GM23338 (cell line): ENCODE measurements at regions not wholly inside any gene's neighbourhood (a gene's known extent, or its start where the extent isn't known, plus 50 kb on each side); places are given as distances from the start of the nearest gene placed in this dataset.

Source experiments
- ATAC-seq: fragments of 200-7000 bp; cut with Tn5 transposase; 3 replicates; pipeline ENCODE4 v1.9.1; 2020
- DNase-seq: peaks from one replicate; pipeline ENCODE4 v3.0.0-alpha.2; 2015; ENCODE audit warnings: low spot score
- H2AFZ ChIP-seq: fragments of 200-600 bp; sonication (generic); 2 replicates; pipeline ENCODE4 v1.8.0; 2016; ENCODE audit warnings: antibody characterized with exemption, mild to moderate bottlenecking, moderate library complexity
- H3F3A ChIP-seq: fragments of 200-600 bp; sonication (generic); replicated peaks from 2 replicates; pipeline ENCODE4 v1.8.0; 2017; ENCODE audit warnings: antibody characterized with exemption, mixed run types, low read depth
- H3K27ac ChIP-seq: fragments of 200-600 bp; sonication (generic); 2 replicates; pipeline ENCODE4 v1.6.1; 2016; ENCODE audit warnings: low read depth
- H3K27me3 ChIP-seq: fragments of 200-600 bp; sonication (generic); 2 replicates; pipeline ENCODE4 v1.8.0; 2016; ENCODE audit warnings: mild to moderate bottlenecking, mixed run types, moderate library complexity; ENCODE audit not compliant: insufficient read depth
- H3K36me3 ChIP-seq: fragments of 200-600 bp; sonication (generic); 2 replicates; pipeline ENCODE4 v1.8.0; 2016; ENCODE audit warnings: mild to moderate bottlenecking; ENCODE audit not compliant: insufficient read depth
- H3K4me1 ChIP-seq: fragments of 200-600 bp; sonication (generic); 2 replicates; pipeline ENCODE4 v1.8.0; 2016; ENCODE audit warnings: mild to moderate bottlenecking, moderate library complexity; ENCODE audit not compliant: insufficient read depth
- H3K4me2 ChIP-seq: fragments of 200-600 bp; sonication (generic); 2 replicates; pipeline ENCODE4 v1.7.1; 2017; ENCODE audit warnings: mixed run types
- H3K4me3 ChIP-seq: fragments of 200-600 bp; sonication (generic); 2 replicates; pipeline ENCODE4 v1.6.1; 2016; ENCODE audit warnings: mixed run types
- H3K79me2 ChIP-seq: fragments of 200-600 bp; sonication (generic); replicated peaks from 2 replicates; pipeline ENCODE4 v1.8.0; 2017; ENCODE audit warnings: mild to moderate bottlenecking; ENCODE audit not compliant: insufficient read depth
- H3K9me2 ChIP-seq: fragments of 200-600 bp; sonication (generic); 2 replicates; pipeline ENCODE4 v1.8.0; 2017; ENCODE audit not compliant: insufficient read depth
- H4K20me1 ChIP-seq: fragments of 200-600 bp; sonication (generic); replicated peaks from 2 replicates; pipeline ENCODE4 v1.8.0; 2017; ENCODE audit warnings: mild to moderate bottlenecking; ENCODE audit not compliant: insufficient read depth
- H3K27ac Mint-ChIP-seq: 2 replicates; pipeline ENCODE4 v1.8.0; 2020; ENCODE audit warnings: inconsistent platforms, mild to moderate bottlenecking, moderate library complexity, mixed read lengths
- H3K27me3 Mint-ChIP-seq: 3 replicates; pipeline ENCODE4 v1.8.0; 2022; ENCODE audit warnings: low read depth, mild to moderate bottlenecking, moderate library complexity, mixed read lengths, inconsistent platforms; ENCODE audit not compliant: insufficient read depth, poor library complexity
- H3K36me3 Mint-ChIP-seq: 3 replicates; pipeline ENCODE4 v1.8.0; 2021; ENCODE audit warnings: low read depth, mild to moderate bottlenecking, inconsistent platforms, moderate library complexity, mixed read lengths
- H3K4me1 Mint-ChIP-seq: 3 replicates; pipeline ENCODE4 v1.8.0; 2020; ENCODE audit warnings: mild to moderate bottlenecking, inconsistent platforms, mixed read lengths
- H3K4me3 Mint-ChIP-seq: 3 replicates; pipeline ENCODE4 v1.8.0; 2021; ENCODE audit warnings: moderate library complexity, mild to moderate bottlenecking, inconsistent platforms, mixed read lengths
- H3K9me3 Mint-ChIP-seq: 3 replicates; pipeline ENCODE4 v1.8.0; 2020; ENCODE audit warnings: moderate library complexity, mild to moderate bottlenecking, inconsistent platforms, mixed read lengths
- CREB1 ChIP-seq: fragments of 250-450 bp; sonication (Bioruptor Pico); IDR thresholded peaks from 2 replicates; pipeline ENCODE4 v1.5.0; 2020; ENCODE audit warnings: low read depth, mild to moderate bottlenecking, moderate library complexity
- CTCF ChIP-seq, 2 experiments: fragments of 200-600 bp in 1 of 2; sonication (generic) in 1 of 2; conservative IDR thresholded peaks; 2 replicates each; pipeline versions ENCODE4 v1.5.1 to v1.6.1; 2016 to 2017; ENCODE audit warnings: antibody characterized with exemption in 2 of 2, low read depth in 2 of 2, mild to moderate bottlenecking in 2 of 2, moderate library complexity in 1 of 2
- ETS1 ChIP-seq: IDR thresholded peaks from 2 replicates; pipeline ENCODE4 v1.6.1; 2016; ENCODE audit warnings: antibody characterized with exemption
- JUNB ChIP-seq: IDR thresholded peaks from one replicate; pipeline ENCODE4 v1.6.1; 2016; ENCODE audit warnings: antibody characterized with exemption; ENCODE audit not compliant: unreplicated experiment
- NANOG ChIP-seq: IDR thresholded peaks from 2 replicates; pipeline ENCODE4 v1.6.1; 2016; ENCODE audit warnings: antibody characterized with exemption, borderline replicate concordance
- POLR2AphosphoS5 ChIP-seq: IDR thresholded peaks from 2 replicates; pipeline ENCODE4 v1.6.1; 2016; ENCODE audit warnings: antibody characterized with exemption, low read depth
- STAT1 ChIP-seq: IDR thresholded peaks from one replicate; pipeline ENCODE4 v1.6.1; 2016; ENCODE audit warnings: antibody characterized with exemption; ENCODE audit not compliant: unreplicated experiment
- ZNF114 ChIP-seq: fragments of 250-450 bp; sonication (Bioruptor Pico); IDR thresholded peaks from 2 replicates; pipeline ENCODE4 v1.5.0; 2020; ENCODE audit warnings: mild to moderate bottlenecking, moderate library complexity
- ZNF331 ChIP-seq: fragments of 250-450 bp; sonication (Bioruptor Pico); IDR thresholded peaks from 2 replicates; pipeline ENCODE4 v1.5.0; 2020; ENCODE audit warnings: low read depth, mild to moderate bottlenecking, moderate library complexity
- TF ChIP-seq, protein P1 (sequence below): fragments of 250-450 bp; sonication (Bioruptor Pico); IDR thresholded peaks from 2 replicates; pipeline ENCODE4 v1.5.0; 2020; ENCODE audit warnings: mild to moderate bottlenecking, moderate library complexity

DNA sequence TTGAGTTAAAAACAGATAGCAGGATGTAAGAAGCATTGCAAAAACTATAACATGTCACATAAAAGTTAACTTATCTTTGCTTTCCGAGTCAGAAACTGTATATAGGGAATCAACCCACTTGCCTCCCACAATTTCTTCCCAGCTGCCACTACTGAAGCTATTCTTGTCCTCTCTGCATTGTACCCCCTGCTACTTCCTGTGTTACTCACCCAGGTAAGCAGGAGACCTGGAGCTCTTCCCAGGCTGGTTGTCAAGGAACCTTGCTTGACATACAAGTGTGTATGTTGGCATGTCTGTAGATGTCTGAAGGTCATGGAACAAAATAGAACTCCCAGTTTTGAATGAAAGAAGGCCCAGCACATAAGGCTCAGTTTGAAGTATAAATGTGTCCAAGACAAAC lies 74.3 kb upstream of the LRRC4C start:
- no peak for TF ChIP-seq ZNF331 (CRISPR knock-in tag)
- peaks cover 26% of the 10 kb centered on the region for H3K4me1 ChIP-seq
- no peak overlapping the region for H3K27ac ChIP-seq
- DNase-seq (no peak), ATAC-seq (no peak)
- H3K4me3 Mint-ChIP-seq = no peak overlapping the region
- no peaks in the 10 kb centered on the region for H3K36me3 ChIP-seq
- no peak overlapping the region for H3K4me3 ChIP-seq
- no peaks in the 10 kb centered on the region for H4K20me1 ChIP-seq
- H3K4me1 Mint-ChIP-seq = peaks cover 16% of the 10 kb centered on the region
- H3K9me3 Mint-ChIP-seq = no peaks in the 10 kb centered on the region
- no peak overlapping the region for H3K4me2 ChIP-seq
- H3K79me2 ChIP-seq = no peaks in the 10 kb centered on the region
- H3K27me3 Mint-ChIP-seq = no peaks in the 10 kb centered on the region
- H3K27me3 ChIP-seq = no peaks in the 10 kb centered on the region
- H3K36me3 Mint-ChIP-seq = no peaks in the 10 kb centered on the region
- no peak overlapping the region for H3K27ac Mint-ChIP-seq
- H3K9me2 ChIP-seq = no peaks in the 10 kb centered on the region
- no peak overlapping the region for H2AFZ ChIP-seq
- H3F3A ChIP-seq = no peaks in the 10 kb centered on the region

DNA sequence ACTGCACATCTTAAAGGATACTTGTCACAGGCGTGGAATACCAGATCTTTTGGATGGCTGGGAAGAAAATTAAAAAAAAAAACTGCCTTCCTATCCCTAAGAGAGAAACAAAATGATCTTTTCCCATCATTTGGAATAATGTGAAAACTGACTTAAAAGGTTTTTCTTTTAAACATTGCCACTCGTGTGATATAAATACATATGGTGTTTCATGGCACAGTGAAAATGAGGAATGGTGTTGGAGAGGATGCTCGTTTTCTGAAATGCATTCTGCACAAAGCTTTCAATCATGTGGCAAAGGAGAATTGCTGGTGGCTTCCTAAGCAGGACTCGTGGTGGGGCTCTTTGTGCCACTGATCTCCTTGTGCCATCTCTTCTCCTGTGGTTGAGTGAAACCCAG lies 74.9 kb upstream of the LRRC4C start:
- peaks cover 16% of the 10 kb centered on the region for H3K4me1 Mint-ChIP-seq
- Histone ChIP-seq H3F3A (no peaks in the 10 kb centered on the region), H2AFZ (peak overlapping the region; percentile 16; the same call in 1 of the 2 replicates), H4K20me1 (no peaks in the 10 kb centered on the region), H3K27me3 (no peaks in the 10 kb centered on the region), H3K27ac (no peak overlapping the region), H3K4me2 (no peak overlapping the region), H3K4me1 (peaks cover 26% of the 10 kb centered on the region), H3K79me2 (no peaks in the 10 kb centered on the region), H3K9me2 (no peaks in the 10 kb centered on the region), H3K4me3 (no peak overlapping the region), H3K36me3 (no peaks in the 10 kb centered on the region)
- H3K4me3 Mint-ChIP-seq = no peak overlapping the region
- H3K27me3 Mint-ChIP-seq = no peaks in the 10 kb centered on the region
- H3K27ac Mint-ChIP-seq = no peak overlapping the region
- DNase-seq = no peak
- H3K36me3 Mint-ChIP-seq = no peaks in the 10 kb centered on the region
- no peaks in the 10 kb centered on the region for H3K9me3 Mint-ChIP-seq
- ATAC-seq = no peak
- no peak for TF ChIP-seq POLR2AphosphoS5
- no peak for TF ChIP-seq NANOG
- no peak for TF ChIP-seq CTCF (conservative IDR thresholded peaks at IDR 0.05; ENCODE audit: low read depth in 2 of 2)
- TF ChIP-seq STAT1 = no peak
- no peak for TF ChIP-seq ZNF114 (CRISPR knock-in tag)
- TF ChIP-seq CREB1 = no peak
- TF ChIP-seq, protein P1, sequence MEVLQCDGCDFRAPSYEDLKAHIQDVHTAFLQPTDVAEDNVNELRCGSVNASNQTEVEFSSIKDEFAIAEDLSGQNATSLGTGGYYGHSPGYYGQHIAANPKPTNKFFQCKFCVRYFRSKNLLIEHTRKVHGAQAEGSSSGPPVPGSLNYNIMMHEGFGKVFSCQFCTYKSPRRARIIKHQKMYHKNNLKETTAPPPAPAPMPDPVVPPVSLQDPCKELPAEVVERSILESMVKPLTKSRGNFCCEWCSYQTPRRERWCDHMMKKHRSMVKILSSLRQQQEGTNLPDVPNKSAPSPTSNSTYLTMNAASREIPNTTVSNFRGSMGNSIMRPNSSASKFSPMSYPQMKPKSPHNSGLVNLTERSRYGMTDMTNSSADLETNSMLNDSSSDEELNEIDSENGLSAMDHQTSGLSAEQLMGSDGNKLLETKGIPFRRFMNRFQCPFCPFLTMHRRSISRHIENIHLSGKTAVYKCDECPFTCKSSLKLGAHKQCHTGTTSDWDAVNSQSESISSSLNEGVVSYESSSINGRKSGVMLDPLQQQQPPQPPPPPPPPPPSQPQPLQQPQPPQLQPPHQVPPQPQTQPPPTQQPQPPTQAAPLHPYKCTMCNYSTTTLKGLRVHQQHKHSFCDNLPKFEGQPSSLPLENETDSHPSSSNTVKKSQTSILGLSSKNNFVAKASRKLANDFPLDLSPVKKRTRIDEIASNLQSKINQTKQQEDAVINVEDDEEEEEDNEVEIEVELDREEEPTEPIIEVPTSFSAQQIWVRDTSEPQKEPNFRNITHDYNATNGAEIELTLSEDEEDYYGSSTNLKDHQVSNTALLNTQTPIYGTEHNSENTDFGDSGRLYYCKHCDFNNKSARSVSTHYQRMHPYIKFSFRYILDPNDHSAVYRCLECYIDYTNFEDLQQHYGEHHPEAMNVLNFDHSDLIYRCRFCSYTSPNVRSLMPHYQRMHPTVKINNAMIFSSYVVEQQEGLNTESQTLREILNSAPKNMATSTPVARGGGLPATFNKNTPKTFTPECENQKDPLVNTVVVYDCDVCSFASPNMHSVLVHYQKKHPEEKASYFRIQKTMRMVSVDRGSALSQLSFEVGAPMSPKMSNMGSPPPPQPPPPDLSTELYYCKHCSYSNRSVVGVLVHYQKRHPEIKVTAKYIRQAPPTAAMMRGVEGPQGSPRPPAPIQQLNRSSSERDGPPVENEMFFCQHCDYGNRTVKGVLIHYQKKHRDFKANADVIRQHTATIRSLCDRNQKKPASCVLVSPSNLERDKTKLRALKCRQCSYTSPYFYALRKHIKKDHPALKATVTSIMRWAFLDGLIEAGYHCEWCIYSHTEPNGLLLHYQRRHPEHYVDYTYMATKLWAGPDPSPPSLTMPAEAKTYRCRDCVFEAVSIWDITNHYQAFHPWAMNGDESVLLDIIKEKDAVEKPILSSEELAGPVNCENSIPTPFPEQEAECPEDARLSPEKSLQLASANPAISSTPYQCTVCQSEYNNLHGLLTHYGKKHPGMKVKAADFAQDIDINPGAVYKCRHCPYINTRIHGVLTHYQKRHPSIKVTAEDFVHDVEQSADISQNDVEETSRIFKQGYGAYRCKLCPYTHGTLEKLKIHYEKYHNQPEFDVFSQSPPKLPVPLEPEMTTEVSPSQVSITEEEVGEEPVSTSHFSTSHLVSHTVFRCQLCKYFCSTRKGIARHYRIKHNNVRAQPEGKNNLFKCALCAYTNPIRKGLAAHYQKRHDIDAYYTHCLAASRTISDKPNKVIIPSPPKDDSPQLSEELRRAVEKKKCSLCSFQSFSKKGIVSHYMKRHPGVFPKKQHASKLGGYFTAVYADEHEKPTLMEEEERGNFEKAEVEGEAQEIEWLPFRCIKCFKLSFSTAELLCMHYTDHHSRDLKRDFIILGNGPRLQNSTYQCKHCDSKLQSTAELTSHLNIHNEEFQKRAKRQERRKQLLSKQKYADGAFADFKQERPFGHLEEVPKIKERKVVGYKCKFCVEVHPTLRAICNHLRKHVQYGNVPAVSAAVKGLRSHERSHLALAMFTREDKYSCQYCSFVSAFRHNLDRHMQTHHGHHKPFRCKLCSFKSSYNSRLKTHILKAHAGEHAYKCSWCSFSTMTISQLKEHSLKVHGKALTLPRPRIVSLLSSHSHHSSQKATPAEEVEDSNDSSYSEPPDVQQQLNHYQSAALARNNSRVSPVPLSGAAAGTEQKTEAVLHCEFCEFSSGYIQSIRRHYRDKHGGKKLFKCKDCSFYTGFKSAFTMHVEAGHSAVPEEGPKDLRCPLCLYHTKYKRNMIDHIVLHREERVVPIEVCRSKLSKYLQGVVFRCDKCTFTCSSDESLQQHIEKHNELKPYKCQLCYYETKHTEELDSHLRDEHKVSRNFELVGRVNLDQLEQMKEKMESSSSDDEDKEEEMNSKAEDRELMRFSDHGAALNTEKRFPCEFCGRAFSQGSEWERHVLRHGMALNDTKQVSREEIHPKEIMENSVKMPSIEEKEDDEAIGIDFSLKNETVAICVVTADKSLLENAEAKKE (CRISPR knock-in tag) = no peak
- no peak for TF ChIP-seq ZNF331 (CRISPR knock-in tag)
- no peak for TF ChIP-seq JUNB
- TF ChIP-seq ETS1 = no peak
